Stimulated activated CD8-positive, alpha-beta memory T cell treated with anti-CD3 and anti-CD28 coated beads, Interleukin-15, amount 100 ng/mL, for 4 hours (primary cell): ENCODE measurements at regions not wholly inside any gene's neighbourhood (a gene's known extent, or its start where the extent isn't known, plus 50 kb on each side); places are given as distances from the start of the nearest gene placed in this dataset.

Experiments used
- DNase-seq, 2 donors: peaks; one replicate each; pipeline ENCODE4 v3.0.0-alpha.2; 2020; ENCODE audit warnings: low read depth in 2 of 2

- DNase-seq, result no peak
Observed at GRCh38 chr5:159536166-159536565, 205.9 kb upstream of the IL12B start.

GRCh38 chr5:159536646-159537045 is 206.4 kb upstream of the IL12B start:
- DNase-seq, result no peak

- no peak for DNase-seq
Observed at GRCh38 chr5:159539678-159540077, 209.4 kb upstream of the IL12B start.

- DNase-seq, result no peak
Observed at GRCh38 chr5:159543326-159543725, 213.0 kb upstream of the IL12B start.

DNA sequence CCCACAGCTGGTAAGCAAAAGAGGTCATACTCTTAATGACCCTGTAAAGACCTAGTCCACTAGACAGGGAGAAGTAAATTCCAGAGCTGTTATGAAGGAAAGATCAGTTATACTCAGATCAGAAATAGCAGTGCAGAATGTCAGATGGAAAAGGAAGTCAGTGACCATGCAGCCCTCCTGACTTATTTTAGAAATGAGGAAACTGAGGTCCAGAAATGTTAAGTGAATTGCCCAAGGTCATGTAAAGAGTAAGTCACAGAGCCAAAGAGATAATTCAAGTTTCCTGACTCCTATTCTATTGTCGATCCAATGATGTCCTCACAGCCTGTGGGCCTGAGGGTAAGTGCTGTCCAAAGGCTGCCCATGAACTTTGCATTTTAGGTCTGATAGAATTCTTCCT is 214.9 kb upstream of the IL12B start:
- no peak for DNase-seq

GRCh38 chr5:159547466-159548195 is 217.3 kb upstream of the IL12B start:
- DNase-seq, result no peak

- DNase-seq, result no peak
Observed at GRCh38 chr5:159548517-159548916, 218.2 kb upstream of the IL12B start.

DNA sequence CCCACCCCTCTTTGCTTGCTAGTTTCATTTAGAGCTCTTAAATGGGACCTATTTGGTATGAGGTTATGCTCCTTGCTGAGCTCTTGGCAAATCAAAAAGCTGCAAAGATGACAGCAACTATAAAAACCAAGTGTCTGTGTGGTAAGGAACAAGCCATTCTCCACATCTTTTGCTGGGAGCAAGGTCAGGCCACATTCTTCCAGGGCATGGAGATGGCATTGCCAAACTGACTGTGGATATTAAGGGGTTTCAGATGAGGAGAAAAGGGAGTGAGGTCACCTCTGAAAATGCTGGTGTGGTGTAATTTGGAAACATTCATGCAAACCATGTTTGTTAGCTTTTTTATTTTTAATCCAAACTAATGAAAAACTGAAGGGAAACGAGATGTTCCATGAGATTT is 218.8 kb upstream of the IL12B start:
- DNase-seq, result no peak

DNA sequence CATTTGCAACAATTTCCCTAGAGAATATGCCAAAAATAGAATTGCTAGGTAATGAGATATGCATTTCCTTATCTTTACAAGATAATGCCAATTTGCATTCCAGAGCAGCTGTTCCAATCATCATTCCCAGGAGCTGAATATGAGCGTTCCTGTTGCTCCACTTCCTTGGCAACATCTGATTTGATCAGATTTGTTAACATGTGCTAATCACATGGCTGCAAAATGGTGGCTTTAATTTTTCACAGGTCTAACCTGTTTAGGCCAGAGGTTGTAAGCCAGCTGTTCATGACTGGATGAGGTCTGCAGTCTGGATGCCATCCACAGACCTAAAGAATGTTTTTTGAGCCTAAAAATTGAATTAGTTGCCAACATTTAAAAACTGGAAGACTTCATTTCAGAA is 220.7 kb upstream of the IL12B start:
- no peak for DNase-seq

- DNase-seq, result no peak
Observed at GRCh38 chr5:159552751-159553150, 222.5 kb upstream of the IL12B start.

DNA sequence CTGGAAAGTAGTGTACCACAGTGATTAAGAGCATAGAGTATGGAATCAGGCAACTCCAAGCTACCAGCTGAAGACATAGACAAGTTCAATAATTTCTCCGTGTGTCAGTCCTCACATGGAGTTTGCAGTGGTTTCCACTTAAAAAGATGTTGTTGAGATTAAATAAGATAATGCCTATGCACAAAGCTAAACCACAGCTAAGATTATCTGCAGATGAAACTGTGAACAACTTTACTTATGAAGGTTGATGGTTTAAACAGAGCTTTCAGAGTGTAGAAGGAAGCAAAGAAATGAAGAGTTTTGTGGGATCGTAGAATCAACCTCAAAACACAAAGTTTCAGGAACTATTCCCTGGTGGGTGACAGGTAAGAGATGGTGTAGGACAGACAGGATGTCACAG is 223.5 kb upstream of the IL12B start:
- no peak for DNase-seq

- no peak for DNase-seq
Observed at GRCh38 chr5:159555084-159555483, 224.8 kb upstream of the IL12B start.

DNA sequence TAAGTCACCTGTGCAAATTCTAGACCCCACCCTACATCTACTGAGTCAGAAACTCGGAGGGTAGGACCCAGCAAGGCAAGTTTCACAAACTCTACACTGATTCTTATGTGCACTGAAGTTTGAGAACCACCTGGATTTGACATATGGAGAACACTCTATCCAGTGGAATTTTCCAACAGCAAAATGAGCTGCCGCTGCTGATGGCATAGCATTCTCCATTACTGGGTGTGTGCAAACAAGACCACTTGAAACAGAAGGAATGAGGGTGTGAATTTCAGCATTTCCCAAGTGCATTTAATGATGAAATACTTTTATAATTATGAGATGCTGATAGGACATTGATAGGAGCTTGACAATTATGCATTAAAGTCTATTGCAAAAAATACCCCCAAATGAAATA is 229.1 kb upstream of the IL12B start:
- no peak for DNase-seq

DNA sequence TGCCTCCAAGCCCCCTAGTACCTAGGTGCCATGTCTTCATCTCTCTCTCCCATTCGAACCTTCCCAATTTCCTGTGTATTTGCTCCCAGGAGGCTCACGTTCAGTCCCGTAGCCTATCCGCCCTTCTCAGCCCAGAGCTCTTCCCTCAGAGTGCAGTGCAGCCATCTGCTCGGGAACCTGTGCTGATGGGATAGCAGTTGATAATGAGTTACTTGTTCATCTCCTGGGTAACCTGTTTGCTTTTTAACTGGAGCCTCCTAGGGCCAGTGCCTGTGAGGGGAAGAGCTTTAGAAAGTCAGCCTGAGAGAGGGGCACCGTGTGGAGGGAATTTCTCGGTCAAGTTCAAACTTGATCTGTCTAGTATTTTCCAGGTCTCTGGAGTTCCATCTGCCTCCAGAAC is 229.8 kb upstream of the IL12B start:
- DNase-seq, result no peak

- DNase-seq, result no peak
Observed at GRCh38 chr5:159564031-159564430, 233.7 kb upstream of the IL12B start.

GRCh38 chr5:159566832-159567231 is 236.5 kb upstream of the IL12B start:
- no peak for DNase-seq

GRCh38 chr5:159567461-159567860 is 237.2 kb upstream of the IL12B start:
- no peak for DNase-seq

- DNase-seq, result no peak
Observed at GRCh38 chr5:159571501-159572244, 241.4 kb upstream of the IL12B start.

DNA sequence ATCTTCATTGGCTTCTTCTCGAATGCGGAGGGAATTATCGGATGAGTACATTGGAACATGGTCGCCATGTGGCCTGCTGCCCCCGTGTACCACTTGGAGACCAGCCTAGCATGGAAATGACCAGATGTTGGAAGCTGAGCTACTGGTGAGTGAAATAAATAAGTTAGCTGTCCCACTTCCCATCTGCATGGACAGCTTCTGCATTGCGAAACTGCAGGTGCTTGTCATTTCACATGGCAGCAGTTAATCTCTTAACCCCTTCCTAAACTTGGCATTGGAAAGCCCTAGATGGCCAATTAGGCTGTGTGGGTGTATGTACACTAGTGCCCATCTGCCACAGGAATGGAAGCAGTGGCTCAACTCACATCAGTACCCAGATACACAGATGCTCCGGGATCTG is 246.6 kb upstream of the IL12B start:
- no peak for DNase-seq

DNA sequence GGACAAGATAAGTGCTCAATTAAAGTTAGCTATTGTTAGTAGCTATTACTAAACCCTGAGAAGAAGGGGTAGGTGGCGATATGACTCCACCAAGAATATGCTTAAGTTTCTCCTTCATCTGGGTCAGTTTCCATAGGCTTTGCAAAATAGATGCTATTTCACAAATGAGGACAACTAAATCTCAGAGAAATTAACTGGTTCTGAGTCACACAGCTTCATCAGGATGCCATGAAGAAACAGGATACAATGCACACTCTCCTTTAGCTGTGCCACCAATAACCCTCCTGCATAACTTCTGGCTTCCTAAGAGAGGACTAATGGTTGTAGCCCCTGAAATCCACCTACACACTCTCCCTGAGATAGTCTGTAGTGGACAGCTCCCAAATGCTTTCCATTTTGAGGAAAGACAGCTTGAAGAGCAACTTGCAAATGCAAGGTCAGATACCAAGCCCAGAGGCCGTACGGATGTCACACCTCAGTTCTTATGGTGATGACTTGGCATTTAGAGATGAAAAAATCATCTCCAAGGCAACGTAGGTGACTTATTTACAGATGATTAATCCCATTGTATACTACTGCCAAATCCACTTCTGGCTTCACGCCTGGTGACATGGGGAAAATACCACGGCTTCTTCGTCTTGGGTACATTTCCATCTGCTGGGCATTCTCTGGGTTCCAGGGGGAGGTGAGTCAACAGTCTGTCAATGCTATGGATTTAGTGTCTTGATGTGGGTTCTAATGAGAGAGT is 251.4 kb upstream of the IL12B start:
- DNase-seq, result no peak

DNA sequence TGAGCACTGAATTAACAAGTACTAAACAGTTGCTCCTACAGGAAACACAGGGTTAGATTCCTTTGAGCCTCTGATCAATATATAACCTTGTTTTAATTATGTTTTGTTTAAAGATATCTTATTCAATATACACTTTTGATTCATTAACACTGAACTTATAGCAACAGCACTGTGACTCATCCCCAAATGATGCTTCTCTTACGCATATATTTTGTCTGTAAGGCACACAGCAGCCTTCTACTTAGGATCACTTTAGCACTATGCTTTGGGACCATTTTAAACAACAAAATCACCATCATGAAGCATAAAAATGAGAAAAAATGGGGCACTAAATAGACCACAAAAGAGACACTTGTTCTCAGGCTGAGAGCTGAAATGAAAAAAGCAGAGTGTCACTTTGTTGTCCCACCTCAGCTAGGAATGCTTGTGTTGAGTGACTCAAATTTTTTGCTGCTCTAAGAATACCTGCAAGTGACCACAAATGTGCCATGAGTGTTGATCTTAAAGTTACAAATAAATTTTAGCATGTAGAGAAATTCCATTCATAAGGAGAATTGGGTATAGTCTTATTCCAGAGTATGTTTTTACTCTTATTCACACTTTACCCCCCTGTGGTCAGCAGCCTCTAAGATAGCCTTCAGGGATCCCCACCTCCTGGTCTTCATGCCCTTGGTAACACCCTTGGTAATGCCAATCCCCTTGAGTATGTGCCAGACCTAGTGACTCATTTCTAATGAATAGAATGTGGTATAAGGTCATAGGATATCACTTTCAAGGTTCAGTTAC is 252.7 kb upstream of the IL12B start:
- DNase-seq, result no peak

DNA sequence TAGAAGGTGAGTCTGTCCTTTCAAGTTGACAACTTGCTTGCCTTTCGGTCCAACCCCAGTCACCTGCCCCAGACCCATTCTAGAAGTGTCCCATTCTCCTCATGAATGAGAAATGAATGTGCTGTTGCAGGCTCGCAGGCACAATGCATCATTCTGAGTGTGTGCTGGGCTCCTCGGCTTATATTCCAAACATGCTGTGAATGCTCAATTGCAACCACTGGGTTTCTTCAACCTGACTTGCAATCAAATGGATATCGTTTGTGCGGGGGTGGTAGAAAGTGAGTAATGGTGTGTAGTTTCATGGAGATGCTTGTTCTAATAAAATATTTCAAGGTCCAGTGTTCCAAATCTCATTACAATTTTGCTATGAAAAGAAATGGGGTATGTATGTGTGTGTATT is 256.6 kb upstream of the IL12B start:
- DNase-seq, result no peak
